HG03103 (cell line): ENCODE measurements at regions not wholly inside any gene's neighbourhood (a gene's known extent, or its start where the extent isn't known, plus 50 kb on each side); places are given as distances from the start of the nearest gene placed in this dataset.
"Not testable (repeated sequence)": the region's sequence is repeated elsewhere in the genome, so short reads cannot be mapped to it uniquely, and the experiment has no call there.

Experiments used
- ATAC-seq: cut with Tn5 transposase; IDR thresholded peaks from one replicate; pipeline ENCODE4 v1.9.1; 2021; ENCODE audit warnings: low read depth; ENCODE audit not compliant: unreplicated experiment

- no peak for ATAC-seq
Observed at GRCh38 chr11:93032580-93032979, 63.1 kb downstream of the MTNR1B start.

GRCh38 chr11:93033093-93033492, 63.6 kb downstream of the MTNR1B start:
- no peak for ATAC-seq

- ATAC-seq: no peak
Observed at GRCh38 chr11:93034031-93034722, 64.7 kb downstream of the MTNR1B start.

- ATAC-seq: no peak
Observed at GRCh38 chr11:93034723-93035039, 65.2 kb downstream of the MTNR1B start.

- ATAC-seq: no peak
Observed at GRCh38 chr11:93038521-93038920, 69.1 kb downstream of the MTNR1B start.

GRCh38 chr11:93039531-93040240, 70.2 kb downstream of the MTNR1B start:
- ATAC-seq: no peak

- no peak for ATAC-seq
Observed at GRCh38 chr11:93041682-93042081, 72.2 kb downstream of the MTNR1B start.

- ATAC-seq: not testable (repeated sequence)
Observed at GRCh38 chr11:93043186-93043585, 73.7 kb downstream of the MTNR1B start.

- no peak for ATAC-seq
Observed at GRCh38 chr11:93049740-93050139, 80.3 kb downstream of the MTNR1B start.

GRCh38 chr11:93051186-93051585, 81.7 kb downstream of the MTNR1B start:
- ATAC-seq: no peak

- ATAC-seq: no peak
Observed at GRCh38 chr11:93053864-93054263, 84.4 kb downstream of the MTNR1B start.

GRCh38 chr11:93054279-93054678, 84.8 kb downstream of the MTNR1B start:
- ATAC-seq: no peak

GRCh38 chr11:93054881-93055280, 85.4 kb downstream of the MTNR1B start:
- ATAC-seq: no peak

GRCh38 chr11:93059117-93059957, 89.9 kb downstream of the MTNR1B start:
- ATAC-seq: no peak

- ATAC-seq: no peak
Observed at GRCh38 chr11:93063086-93063485, 93.6 kb downstream of the MTNR1B start.

GRCh38 chr11:93065074-93065674, 95.7 kb downstream of the MTNR1B start:
- not testable (repeated sequence) for ATAC-seq

GRCh38 chr11:93067881-93068390, 98.5 kb downstream of the MTNR1B start:
- ATAC-seq: no peak

- no peak for ATAC-seq
Observed at GRCh38 chr11:93072229-93072914, 102.9 kb downstream of the MTNR1B start.

GRCh38 chr11:93073026-93073425, 103.6 kb downstream of the MTNR1B start:
- ATAC-seq: no peak
